HS-27A (cell line): ENCODE measurements at regions not wholly inside any gene's neighbourhood (a gene's known extent, or its start where the extent isn't known, plus 50 kb on each side); places are given as distances from the start of the nearest gene placed in this dataset.

Experiments
- DNase-seq: peaks from one replicate; pipeline ENCODE4 v3.0.0-alpha.2; 2012; ENCODE audit warnings: low read depth, missing footprints

DNA sequence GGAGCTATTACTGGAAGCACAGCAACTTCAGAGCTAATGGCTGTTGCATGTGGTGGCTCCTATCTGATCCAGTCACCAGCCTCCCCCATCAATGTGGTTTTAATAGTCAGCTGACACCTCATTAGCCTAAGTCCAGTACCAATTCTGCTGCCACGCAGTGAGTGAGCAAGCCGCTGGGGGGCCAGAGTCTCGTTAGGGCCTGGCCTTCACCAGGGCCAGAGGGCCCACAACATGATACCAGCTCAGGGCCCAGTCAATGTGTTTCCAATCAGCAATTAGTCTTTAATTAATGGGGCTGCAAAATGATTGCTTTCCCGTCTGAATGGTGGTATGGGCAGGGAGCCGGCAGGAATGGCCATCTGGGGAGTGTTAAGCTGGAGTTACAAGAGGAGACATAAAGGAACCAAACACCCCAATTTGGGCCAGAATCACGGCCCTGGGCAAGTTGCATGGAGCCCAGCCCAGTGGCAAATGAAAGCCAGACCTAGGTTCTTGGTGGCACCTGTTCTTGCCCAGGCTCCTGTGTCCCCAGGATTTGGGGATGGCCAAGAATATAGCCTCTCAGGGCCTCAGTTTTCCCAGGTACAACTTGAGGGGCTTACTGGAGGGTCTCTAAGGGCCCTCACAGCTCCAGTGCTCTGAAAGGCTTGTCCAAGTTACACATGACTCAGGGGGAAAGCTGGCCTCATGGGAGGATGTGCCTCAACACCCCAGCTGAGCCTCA, 119.2 kb downstream of the EFNB1 start:
- DNase-seq = no peak

DNA sequence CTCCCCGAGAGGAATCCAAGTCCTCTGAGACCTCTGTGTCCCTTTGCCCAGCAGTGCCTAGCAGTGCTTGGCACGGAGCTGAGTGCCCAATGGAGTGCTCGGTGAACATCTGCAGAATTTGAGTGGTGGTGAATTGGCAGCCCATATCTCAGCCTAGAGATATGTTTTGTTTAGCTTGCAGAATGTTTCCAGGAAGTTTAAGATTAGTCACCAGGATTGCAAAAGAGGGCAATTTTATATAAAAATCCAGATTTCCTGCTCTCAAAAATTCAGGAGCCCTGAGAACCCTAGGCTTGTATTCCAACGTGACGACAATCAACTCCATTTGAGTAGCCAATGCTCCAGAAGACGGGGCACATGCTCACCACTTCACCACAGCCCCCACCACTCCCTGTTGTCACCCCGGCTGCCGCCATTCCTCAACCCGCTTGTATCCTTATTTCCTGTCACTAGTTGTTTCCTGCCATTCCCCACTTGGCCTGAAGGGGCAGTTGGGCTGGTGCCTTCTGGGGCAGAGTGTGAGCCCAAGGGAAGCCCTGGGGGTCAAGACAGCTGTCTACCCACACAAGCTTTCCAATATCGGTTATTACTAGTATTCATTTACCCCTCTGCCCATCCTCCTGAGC, 116.9 kb downstream of the EFNB1 start:
- no peak for DNase-seq

DNA sequence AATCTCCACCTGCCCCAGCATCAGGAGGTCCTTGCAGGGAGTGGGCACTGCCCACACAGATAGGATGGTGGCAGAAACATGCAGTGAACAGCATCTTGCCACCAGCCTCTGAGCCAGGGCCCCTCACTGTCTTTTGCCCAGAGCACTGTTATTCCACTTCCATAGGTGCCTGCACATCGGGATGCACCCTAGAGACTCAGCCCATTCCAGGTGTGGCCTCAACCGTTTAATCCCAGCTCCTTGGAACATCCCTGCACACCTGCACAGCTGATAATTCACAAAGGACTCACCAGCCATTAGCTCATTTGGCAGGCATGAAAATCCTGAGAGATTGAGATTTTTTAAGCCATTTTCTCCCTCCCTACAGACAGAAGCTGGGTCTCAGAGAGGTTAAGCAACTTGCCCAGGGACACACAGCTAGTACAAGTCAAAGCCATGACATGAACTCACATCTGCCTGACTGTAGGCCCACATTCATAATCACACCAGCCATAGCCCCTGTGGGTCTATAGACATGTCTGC, 116.3 kb downstream of the EFNB1 start:
- no peak for DNase-seq

- DNase-seq = no peak
These were observed 115.4 kb downstream of the EFNB1 start for GRCh38 chrX:68944211-68944610.

GRCh38 chrX:68942840-68943239, 114.0 kb downstream of the EFNB1 start:
- no peak for DNase-seq

DNA sequence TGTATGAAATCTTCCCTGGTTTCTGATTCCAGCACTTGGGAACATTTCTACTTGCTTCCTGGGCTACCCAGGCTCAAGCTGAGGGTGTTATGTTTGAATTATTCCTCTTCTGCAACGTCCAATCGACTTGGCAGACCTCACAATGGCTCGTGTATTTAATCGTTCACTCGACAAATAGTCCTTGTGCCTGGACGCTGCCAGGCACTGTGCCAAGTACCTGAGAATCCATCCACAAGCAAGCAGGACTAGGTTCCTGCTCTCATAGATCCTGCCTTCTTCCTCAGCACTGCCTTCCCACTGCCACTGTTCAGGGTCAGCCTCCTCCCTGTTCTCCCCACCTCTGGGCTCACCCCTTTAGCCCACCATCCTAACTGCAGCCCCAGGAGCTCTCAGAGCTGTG, 113.3 kb downstream of the EFNB1 start:
- no peak for DNase-seq

- no peak for DNase-seq
These were observed 112.6 kb downstream of the EFNB1 start for GRCh38 chrX:68941385-68941952.

DNA sequence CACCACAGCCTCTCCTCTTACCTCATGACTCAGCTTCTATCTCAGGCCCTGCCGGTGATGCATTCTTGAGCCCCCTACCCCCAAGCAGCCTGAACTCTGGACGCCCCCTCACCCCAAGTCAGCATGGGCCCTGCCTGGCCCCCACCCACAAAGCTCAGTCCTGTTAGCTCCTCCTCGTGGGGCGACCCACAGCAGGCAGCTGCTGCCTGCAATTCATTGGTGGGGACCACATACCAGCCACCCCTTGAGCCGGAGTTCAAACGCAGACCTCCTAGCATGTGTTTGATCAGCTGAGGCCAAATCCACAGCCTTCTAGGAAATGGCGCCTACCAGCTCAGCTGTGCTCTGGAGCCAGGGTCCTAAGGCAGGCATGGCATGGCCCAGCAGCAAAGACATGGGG, 111.8 kb downstream of the EFNB1 start:
- DNase-seq = no peak

- DNase-seq = no peak
These were observed 111.0 kb downstream of the EFNB1 start for GRCh38 chrX:68939868-68940267.

- no peak for DNase-seq
These were observed 109.6 kb downstream of the EFNB1 start for GRCh38 chrX:68938244-68939004.

- DNase-seq = no peak
These were observed 108.8 kb downstream of the EFNB1 start for GRCh38 chrX:68937581-68937980.

GRCh38 chrX:68936608-68937007, 107.8 kb downstream of the EFNB1 start:
- peak; percentile 43 for DNase-seq

DNA sequence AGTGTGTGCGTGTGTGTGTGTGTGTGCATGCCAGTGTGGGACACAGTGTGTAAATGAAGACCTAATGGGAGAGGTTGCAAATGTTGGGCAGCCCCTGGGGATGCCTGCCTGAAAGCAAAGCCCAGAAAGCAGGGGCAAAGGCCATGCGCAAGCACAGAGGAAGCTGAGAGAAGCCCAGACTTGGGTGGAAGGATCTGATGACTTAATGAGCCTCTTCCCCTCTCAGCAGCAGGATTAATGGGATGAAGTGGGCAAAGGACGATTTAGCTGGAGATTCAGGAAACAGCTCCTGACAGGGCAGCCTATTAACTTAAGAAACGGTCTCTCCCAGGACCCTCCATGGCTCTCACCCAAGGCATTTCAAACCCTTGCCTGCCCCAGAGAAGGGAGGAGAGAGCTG, 107.3 kb downstream of the EFNB1 start:
- DNase-seq = no peak

DNA sequence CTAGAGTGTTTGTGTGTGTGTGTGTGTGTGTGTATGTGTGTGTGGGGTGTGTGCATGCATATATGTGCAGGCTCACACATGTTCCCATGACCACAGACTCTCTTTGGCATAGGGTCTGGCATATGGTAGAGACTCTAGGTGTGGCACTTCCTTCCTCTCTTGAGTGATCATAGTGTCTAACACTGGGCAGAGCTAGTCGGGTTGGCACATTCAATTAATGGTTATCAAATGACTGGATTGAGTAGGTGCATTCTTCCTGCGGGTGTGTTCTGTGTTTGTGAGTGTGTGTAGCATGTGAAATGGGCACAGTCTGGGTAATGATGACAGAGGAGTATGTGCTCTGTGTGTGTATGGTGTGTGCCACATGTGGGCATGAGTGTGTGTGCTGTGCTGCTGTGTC, 106.5 kb downstream of the EFNB1 start:
- DNase-seq = no peak

DNA sequence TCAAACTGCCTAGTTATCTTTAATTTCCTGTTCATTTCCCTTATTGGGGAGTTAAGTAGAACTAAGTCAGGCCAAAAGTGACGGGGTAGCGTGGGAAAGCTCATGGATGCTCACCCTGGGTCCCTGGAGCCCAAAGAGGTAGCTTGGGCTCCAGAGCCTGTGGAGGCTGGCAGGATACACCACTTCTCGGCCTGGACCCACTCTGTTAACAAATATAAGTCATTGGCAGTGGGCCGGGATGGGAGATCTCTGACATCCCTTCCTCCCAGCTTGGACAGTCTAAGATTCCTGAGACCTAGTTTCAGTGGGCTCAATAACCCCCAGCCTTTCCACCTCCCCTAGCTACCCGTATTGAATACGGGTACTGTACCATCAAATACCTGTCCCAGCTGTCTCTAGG, 106.1 kb downstream of the EFNB1 start:
- no peak for DNase-seq

DNA sequence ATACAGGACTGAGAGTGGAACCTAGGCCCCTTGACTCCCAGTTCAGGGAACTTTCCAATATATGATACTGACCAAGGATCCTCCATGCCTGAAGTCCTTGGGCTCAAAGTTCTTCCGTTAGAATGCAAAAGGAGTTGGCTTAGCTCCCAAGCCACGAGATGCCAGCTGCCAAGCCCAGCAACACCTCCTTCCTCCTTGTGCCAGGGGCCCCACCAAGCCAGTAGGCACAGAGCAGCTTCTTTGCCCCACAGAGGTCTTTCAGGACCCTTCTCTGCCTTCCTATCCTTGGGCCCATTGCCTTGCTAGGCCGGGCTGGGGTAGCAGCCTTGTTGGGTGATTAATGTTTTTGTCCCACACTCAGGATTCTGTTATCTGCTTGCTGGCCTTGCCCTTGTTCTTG, 105.6 kb downstream of the EFNB1 start:
- no peak for DNase-seq

- DNase-seq = no peak
These were observed 103.8 kb downstream of the EFNB1 start for GRCh38 chrX:68932611-68933010.

DNA sequence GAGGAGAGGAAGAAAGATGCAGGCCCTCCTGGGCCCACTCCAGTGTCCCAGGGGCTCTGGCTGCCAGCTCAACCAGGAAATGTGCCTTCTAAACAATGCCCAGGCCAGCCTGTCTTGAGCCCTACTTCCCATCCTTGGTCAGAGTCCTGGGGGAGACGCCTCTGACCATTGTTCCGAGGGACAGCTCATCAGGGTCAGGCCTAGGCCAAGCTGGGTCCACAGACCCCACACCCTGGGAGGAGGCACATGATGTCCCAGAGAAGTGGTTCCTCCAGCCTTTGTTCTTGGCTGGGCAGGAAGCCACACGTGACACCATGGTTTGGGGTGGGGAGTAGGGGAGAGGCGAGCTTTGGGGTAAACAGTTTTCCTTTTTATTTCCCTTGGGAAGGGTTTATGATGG, 102.5 kb downstream of the EFNB1 start:
- DNase-seq = no peak

DNA sequence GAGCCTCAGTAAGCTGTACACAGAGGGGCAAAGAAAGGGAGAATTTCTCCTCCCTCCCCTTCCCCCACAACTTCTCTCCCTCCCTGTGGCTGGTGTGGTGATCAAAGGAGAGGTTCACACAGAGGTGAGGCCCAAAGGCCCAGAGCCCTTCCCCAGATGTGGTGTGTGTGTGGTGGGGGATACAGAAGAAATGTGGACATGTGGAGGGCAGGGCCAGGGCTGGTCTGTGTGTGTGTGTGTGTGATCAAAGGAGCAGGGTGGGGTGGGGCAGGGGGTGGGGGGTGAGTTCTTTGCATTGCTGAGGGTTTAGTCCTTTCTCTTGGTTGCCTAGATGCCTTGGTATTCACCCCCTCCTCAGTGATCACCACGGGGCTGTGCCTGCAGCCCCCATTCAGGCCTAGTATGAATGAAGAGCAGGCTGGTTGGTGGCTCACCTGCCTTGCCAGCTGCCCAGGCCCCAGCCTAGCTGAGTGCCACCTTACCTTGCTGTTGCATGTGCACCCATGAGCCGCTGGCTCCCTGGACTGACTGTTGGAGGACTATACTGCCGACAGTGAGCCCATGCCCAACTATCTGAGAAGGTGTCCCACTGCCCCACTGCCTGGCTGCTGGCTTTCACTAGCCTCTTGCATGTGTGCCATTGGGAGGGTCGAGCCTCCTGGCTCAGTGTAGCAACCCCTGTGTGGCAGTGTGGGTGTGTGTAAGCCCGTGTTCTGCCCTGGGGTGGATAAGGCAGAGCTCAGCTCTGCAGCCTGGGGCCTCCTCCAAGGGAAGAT, 101.9 kb downstream of the EFNB1 start:
- DNase-seq = no peak

- DNase-seq = no peak
These were observed 100.7 kb downstream of the EFNB1 start for GRCh38 chrX:68929332-68930150.

DNA sequence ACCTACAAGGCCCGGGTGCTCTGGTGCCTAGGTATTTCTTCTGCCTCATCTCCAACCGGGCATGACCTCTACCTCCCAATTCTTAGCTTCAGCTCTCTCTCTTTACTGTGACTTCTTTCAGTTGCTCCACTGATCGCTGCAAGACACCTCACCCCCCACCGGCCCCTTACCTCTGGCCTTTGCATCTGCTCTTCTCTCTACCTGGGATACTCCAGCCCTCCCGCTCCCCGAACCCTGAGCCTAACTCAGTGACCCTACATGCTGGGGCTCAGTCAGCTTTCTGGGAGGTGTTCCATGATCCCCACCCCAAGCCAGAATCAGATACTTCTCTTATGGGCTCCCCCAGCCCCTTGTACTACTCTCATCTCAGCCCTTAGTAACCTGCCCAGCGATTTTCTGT, 99.6 kb downstream of the EFNB1 start:
- no peak for DNase-seq
